IMR-90 (cell line): ENCODE measurements at regions not wholly inside any gene's neighbourhood (a gene's known extent, or its start where the extent isn't known, plus 50 kb on each side); places are given as distances from the start of the nearest gene placed in this dataset.

Experiments used
- ATAC-seq: fragments of 200-7000 bp; cut with Tn5 transposase; 2 replicates; pipeline ENCODE4 v1.9.1; 2020; ENCODE audit warnings: low read depth, mild to moderate bottlenecking, moderate library complexity
- BruUV-seq: library from RNA; stranded (reverse); fragments of 400-500 nt; replicated peaks from 2 replicates; lab custom pipeline; 2021; lab: Mats Ljungman, UMichigan
- CTCF ChIA-PET: fragments of 300-600 bp; formaldehyde crosslinking; extraction: SDS; loops from one replicate; lab custom pipeline; 2021; ENCODE audit warnings: antibody characterized with exemption; lab: Yijun Ruan, JAX
- POLR2A ChIA-PET: fragments of 300-600 bp; sonication (Branson Sonifier 250); formaldehyde crosslinking; loops from one replicate; lab custom pipeline; 2022; ENCODE audit warnings: antibody characterized with exemption; ENCODE audit not compliant: unreplicated experiment; lab: Charles Lee
- DNase-seq: peaks from one replicate; pipeline ENCODE4 v3.0.0; 2013
- H2AFZ ChIP-seq: replicated peaks from 2 replicates; pipeline ENCODE3; 2013; ENCODE audit warnings: low read length, mild to moderate bottlenecking; ENCODE audit not compliant: poor library complexity
- H2AK5ac ChIP-seq: 2 replicates; pipeline ENCODE4 v1.6.1; 2013; ENCODE audit warnings: low read depth, low read length, inconsistent platforms
- H2AK9ac ChIP-seq: replicated peaks from 2 replicates; pipeline ENCODE3; 2013; ENCODE audit warnings: mild to moderate bottlenecking, low read depth, low read length, moderate library complexity; ENCODE audit not compliant: poor library complexity
- H2BK120ac ChIP-seq: 2 replicates; pipeline ENCODE4 v1.6.1; 2013; ENCODE audit warnings: low read depth, low read length, inconsistent platforms
- H2BK15ac ChIP-seq: 3 replicates; pipeline ENCODE4 v1.6.1; 2013; ENCODE audit warnings: low read depth, low read length, inconsistent platforms
- H2BK20ac ChIP-seq: 2 replicates; pipeline ENCODE4 v1.6.1; 2013; ENCODE audit warnings: low read depth, mild to moderate bottlenecking, inconsistent platforms, low read length, moderate library complexity
- H2BK5ac ChIP-seq: 2 replicates; pipeline ENCODE4 v1.6.1; 2013; ENCODE audit warnings: mild to moderate bottlenecking, low read depth, low read length, inconsistent platforms; ENCODE audit not compliant: poor library complexity, severe bottlenecking
- H3K14ac ChIP-seq: replicated peaks from 2 replicates; pipeline ENCODE4 v1.6.1; 2013; ENCODE audit warnings: low read depth, low read length, inconsistent platforms
- H3K18ac ChIP-seq: 2 replicates; pipeline ENCODE4 v1.6.1; 2013; ENCODE audit warnings: low read depth, low read length, control low read depth
- H3K23ac ChIP-seq: 2 replicates; pipeline ENCODE4 v1.6.1; 2013; ENCODE audit warnings: low read depth, low read length, inconsistent platforms
- H3K27ac ChIP-seq: 2 replicates; pipeline ENCODE4 v1.5.1; 2013; ENCODE audit warnings: mild to moderate bottlenecking, control low read depth, low read length; ENCODE audit not compliant: insufficient read depth
- H3K27me3 ChIP-seq: 2 replicates; pipeline ENCODE4 v1.6.1; 2013; ENCODE audit warnings: low read length; ENCODE audit not compliant: control insufficient read depth, insufficient read depth
- H3K36me3 ChIP-seq: 2 replicates; pipeline ENCODE4 v1.6.1; 2013; ENCODE audit warnings: low read length, mixed read lengths; ENCODE audit not compliant: control insufficient read depth, insufficient read depth
- H3K4ac ChIP-seq: 2 replicates; pipeline ENCODE4 v1.6.1; 2013; ENCODE audit warnings: low read depth, low read length, inconsistent platforms
- H3K4me1 ChIP-seq: 2 replicates; pipeline ENCODE4 v1.6.1; 2013; ENCODE audit warnings: low read length, mixed read lengths; ENCODE audit not compliant: control insufficient read depth, insufficient read depth
- H3K4me2 ChIP-seq: 2 replicates; pipeline ENCODE4 v1.6.1; 2013; ENCODE audit warnings: low read depth, mild to moderate bottlenecking, control low read depth, low read length, moderate library complexity
- H3K4me3 ChIP-seq: 2 replicates; pipeline ENCODE4 v1.5.1; 2013; ENCODE audit warnings: low read depth, mild to moderate bottlenecking, control low read depth, low read length, moderate library complexity; ENCODE audit not compliant: insufficient read depth
- H3K56ac ChIP-seq: 2 replicates; pipeline ENCODE4 v1.6.1; 2013; ENCODE audit warnings: low read length, inconsistent platforms; ENCODE audit not compliant: insufficient read depth; ENCODE audit errors: extremely low read depth
- H3K79me1 ChIP-seq, 2 experiments: 2 replicates each; pipeline ENCODE4 v1.6.1; 2013; ENCODE audit warnings: low read length in 2 of 2, inconsistent platforms in 1 of 2, low read depth in 1 of 2
- H3K9ac ChIP-seq: 2 replicates; pipeline ENCODE4 v1.6.1; 2013; ENCODE audit warnings: low read depth, low read length, control low read depth
- H3K9me1 ChIP-seq: 2 replicates; pipeline ENCODE4 v1.6.1; 2013; ENCODE audit warnings: low read length, inconsistent platforms; ENCODE audit not compliant: insufficient read depth
- H3K9me3 ChIP-seq: 2 replicates; pipeline ENCODE4 v1.6.1; 2013; ENCODE audit warnings: low read length; ENCODE audit not compliant: control insufficient read depth, insufficient read depth
- H4K20me1 ChIP-seq: 2 replicates; pipeline ENCODE4 v1.6.1; 2013; ENCODE audit warnings: low read length, inconsistent platforms; ENCODE audit not compliant: insufficient read depth
- H4K5ac ChIP-seq: 2 replicates; pipeline ENCODE4 v1.6.1; 2013; ENCODE audit warnings: mild to moderate bottlenecking, low read depth, low read length, control low read depth
- H4K8ac ChIP-seq, 2 experiments: 2 replicates each; pipeline ENCODE4 v1.6.1; 2013; ENCODE audit warnings: low read depth in 2 of 2, low read length in 2 of 2, control low read depth in 1 of 2, inconsistent platforms in 1 of 2
- H4K91ac ChIP-seq: 2 replicates; pipeline ENCODE4 v1.6.1; 2013; ENCODE audit warnings: low read depth, low read length, inconsistent platforms; ENCODE audit not compliant: insufficient read depth
- MAFK ChIP-seq: IDR thresholded peaks from 2 replicates; pipeline ENCODE4 v1.6.1; 2012; ENCODE audit warnings: low read depth, low read length, improper control_type of control experiment
- MXI1 ChIP-seq: IDR thresholded peaks from 2 replicates; pipeline ENCODE4 v1.6.1; 2012; ENCODE audit warnings: low read depth, mild to moderate bottlenecking, low read length, moderate library complexity, borderline replicate concordance
- NFE2L2 ChIP-seq: fragments of 150-350 bp; IDR thresholded peaks from 2 replicates; pipeline ENCODE4 v1.6.1; 2016; ENCODE audit warnings: low read depth, mild to moderate bottlenecking, low read length
- POLR2A ChIP-seq: IDR thresholded peaks from 2 replicates; pipeline ENCODE4 v1.6.1; 2012; ENCODE audit warnings: mild to moderate bottlenecking, low read depth, low read length
- RFX5 ChIP-seq: IDR thresholded peaks from 2 replicates; pipeline ENCODE4 v1.8.0; 2012; ENCODE audit warnings: low read depth, mild to moderate bottlenecking, low read length, moderate library complexity
- SMC3 ChIP-seq: fragments of 150-350 bp; IDR thresholded peaks from 2 replicates; pipeline ENCODE4 v1.6.1; 2016; ENCODE audit warnings: low read depth, mild to moderate bottlenecking, antibody characterized with exemption, low read length, moderate library complexity
- whole genome bisulfite sequencing, 2 experiments: methylation state at CpG; one replicate each; pipeline versions ENCODE4 v1.1.5 to v1.1.7; 2013; ENCODE audit warnings: missing lambda C conversion rate in 2 of 2; ENCODE audit not compliant: insufficient read length in 1 of 2; ENCODE audit errors: extremely low coverage in 2 of 2; 5-methylcytosine and 5-hydroxymethylcytosine counted together
- dilution Hi-C: fragments of 300-500 bp; cut with HindIII; formaldehyde crosslinking; loops from one replicate; pipeline ENCODE4 v1.14.3; 2018; ENCODE audit warnings: low sequenced_read_pairs; ENCODE audit not compliant: unreplicated experiment
- in situ Hi-C: fragments of 300-500 bp; cut with MboI; formaldehyde crosslinking; loops from 3 replicates; pipeline ENCODE4 v1.14.3; 2019; ENCODE audit warnings: low sequenced_read_pairs, inconsistent platforms, mixed read lengths
- intact Hi-C: fragments of 100-400 bp; cut with micrococcal nuclease; formaldehyde crosslinking; loops from 2 replicates; pipeline ENCODE4 v1.10.0; 2022

DNA sequence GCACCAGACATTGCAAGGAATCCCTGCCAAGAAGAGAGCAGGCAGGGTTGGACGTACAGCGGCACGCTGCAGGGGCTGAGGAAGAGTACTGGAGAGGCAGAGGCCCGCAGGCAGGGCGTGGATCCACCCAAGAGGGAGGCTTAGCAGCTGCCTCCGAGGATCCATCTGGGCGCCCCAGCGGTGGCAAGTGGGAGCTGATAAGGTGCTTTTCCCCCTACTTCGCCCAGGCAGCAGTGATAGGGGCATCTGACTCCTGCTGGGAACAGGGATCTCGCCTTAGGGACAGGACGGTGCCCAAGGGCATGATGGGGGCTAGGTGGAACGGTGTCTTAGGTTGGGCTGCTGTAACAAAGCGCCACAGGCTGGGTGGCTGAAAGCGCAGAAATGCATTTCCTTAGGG is 67.4 kb upstream of the HS6ST1 start:
- dilution Hi-C loops: no loop called here
- DNase-seq: no peak
- peaks cover 6% of the 10 kb centered on the region; the same call in 1 of the 2 replicates for H3K9me1 ChIP-seq

More for the DNA sequence above, 67.4 kb upstream of the HS6ST1 start:
- Histone ChIP-seq H3K4ac (no peak overlapping the region), H3K27me3 (no peaks in the 10 kb centered on the region), H3K27ac (no peak overlapping the region), H4K20me1 (no peaks in the 10 kb centered on the region), H2BK5ac (no peak overlapping the region), H3K4me1 (no peaks in the 10 kb centered on the region; the same call in 1 of the 2 replicates), H3K4me3 (no peak overlapping the region), H3K36me3 (no peaks in the 10 kb centered on the region), H3K9ac (no peak overlapping the region), H4K5ac (no peak overlapping the region), H2AK9ac (peak overlapping the region; percentile 66), H4K91ac (no peak overlapping the region), H3K18ac (no peak overlapping the region), H3K56ac (no peak overlapping the region), H3K4me2 (no peak overlapping the region), H2BK20ac (no peak overlapping the region), H3K9me3 (no peaks in the 10 kb centered on the region), H3K23ac (no peak overlapping the region), H3K14ac (no peak overlapping the region), H4K8ac (no peak overlapping the region), H2AFZ (no peak overlapping the region), H2BK120ac (no peak overlapping the region), H3K79me1 (no peaks in the 10 kb centered on the region), H2AK5ac (no peak overlapping the region), H2BK15ac (no peak overlapping the region)
- no TSS peak for BruUV-seq
- 97% methylated on average over 5 of the region's 14 CpGs; no CpG with 5 or more reads in 1 of the 2 experiments for WGBS, 2 experiments
- ChIA-PET POLR2A (no interaction called here), CTCF (no interaction called here)
- intact Hi-C loops: no loop called here
- in situ Hi-C loops: no loop called here
- no peak for ATAC-seq
- TF ChIP-seq NFE2L2 (no peak), RFX5 (no peak), MAFK (no peak), POLR2A (no peak), SMC3 (no peak), MXI1 (no peak)
